K562 (cell line): ENCODE measurements at regions not wholly inside any gene's neighbourhood (a gene's known extent, or its start where the extent isn't known, plus 50 kb on each side); places are given as distances from the start of the nearest gene placed in this dataset.
A peak's percentile ranks its signal among the peaks of the same experiment; 100 is the strongest.

ENCODE experiments used
- MAZ ChIP-seq, 2 experiments: fragments of 450-650 bp in 1 of 2; sonication (generic) in 1 of 2; formaldehyde crosslinking; IDR thresholded peaks in 1 of 2; conservative IDR thresholded peaks in 1 of 2; 2 replicates each; pipeline versions ENCODE4 v1.4.0 to v1.5.0; 2020; ENCODE audit warnings: mild to moderate bottlenecking in 1 of 2, missing genetic modification reagents in 1 of 2
- SREBF2 ChIP-seq: sonication (generic); formaldehyde crosslinking; IDR thresholded peaks from 2 replicates; pipeline ENCODE4 v1.4.0; 2020; ENCODE audit warnings: mild to moderate bottlenecking, missing genetic modification reagents
- TF ChIP-seq, protein P1 (sequence below), 2 experiments: fragments of 450-650 bp; formaldehyde crosslinking in 1 of 2; IDR thresholded peaks; 2 replicates each; pipeline versions ENCODE4 v1.4.0 to v1.6.1; 2014 to 2020; ENCODE audit warnings: mild to moderate bottlenecking in 2 of 2, borderline replicate concordance in 1 of 2, low read depth in 1 of 2

DNA sequence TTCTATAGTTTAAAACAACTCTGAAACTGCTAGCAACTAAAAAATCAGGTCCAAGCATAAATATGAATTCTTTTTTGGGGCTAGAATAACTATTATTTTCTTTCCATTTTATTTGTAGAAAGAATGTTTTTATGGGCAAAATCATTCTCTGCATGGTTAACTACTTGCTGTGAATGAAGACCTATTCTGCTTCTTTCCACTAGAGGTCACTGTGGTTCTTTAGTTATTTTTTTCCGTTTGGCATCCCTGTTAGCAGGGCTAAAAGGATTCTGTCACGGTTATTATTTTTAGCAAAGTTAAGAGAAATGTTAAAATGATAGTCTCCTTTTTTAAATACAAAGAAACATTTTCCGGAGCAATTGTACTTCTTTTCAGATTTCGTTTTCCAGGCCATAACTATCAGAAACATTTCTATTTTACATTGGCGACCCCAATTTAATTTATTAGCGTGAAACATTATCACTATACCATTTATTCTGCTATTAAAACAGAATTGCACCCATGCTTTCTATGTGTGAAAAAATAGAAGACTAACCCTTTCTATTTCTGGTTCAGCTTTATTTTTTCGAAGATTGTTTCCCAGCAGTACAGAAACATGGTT lies 404.8 kb downstream of the ATP23 start (continued):
- TF ChIP-seq, protein P1, sequence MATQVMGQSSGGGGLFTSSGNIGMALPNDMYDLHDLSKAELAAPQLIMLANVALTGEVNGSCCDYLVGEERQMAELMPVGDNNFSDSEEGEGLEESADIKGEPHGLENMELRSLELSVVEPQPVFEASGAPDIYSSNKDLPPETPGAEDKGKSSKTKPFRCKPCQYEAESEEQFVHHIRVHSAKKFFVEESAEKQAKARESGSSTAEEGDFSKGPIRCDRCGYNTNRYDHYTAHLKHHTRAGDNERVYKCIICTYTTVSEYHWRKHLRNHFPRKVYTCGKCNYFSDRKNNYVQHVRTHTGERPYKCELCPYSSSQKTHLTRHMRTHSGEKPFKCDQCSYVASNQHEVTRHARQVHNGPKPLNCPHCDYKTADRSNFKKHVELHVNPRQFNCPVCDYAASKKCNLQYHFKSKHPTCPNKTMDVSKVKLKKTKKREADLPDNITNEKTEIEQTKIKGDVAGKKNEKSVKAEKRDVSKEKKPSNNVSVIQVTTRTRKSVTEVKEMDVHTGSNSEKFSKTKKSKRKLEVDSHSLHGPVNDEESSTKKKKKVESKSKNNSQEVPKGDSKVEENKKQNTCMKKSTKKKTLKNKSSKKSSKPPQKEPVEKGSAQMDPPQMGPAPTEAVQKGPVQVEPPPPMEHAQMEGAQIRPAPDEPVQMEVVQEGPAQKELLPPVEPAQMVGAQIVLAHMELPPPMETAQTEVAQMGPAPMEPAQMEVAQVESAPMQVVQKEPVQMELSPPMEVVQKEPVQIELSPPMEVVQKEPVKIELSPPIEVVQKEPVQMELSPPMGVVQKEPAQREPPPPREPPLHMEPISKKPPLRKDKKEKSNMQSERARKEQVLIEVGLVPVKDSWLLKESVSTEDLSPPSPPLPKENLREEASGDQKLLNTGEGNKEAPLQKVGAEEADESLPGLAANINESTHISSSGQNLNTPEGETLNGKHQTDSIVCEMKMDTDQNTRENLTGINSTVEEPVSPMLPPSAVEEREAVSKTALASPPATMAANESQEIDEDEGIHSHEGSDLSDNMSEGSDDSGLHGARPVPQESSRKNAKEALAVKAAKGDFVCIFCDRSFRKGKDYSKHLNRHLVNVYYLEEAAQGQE (IDR thresholded peaks at IDR 0.05; ENCODE audit: borderline replicate concordance): peak; percentile 46; the same call in 1 of the 2 replicates
- TF ChIP-seq, protein P1 (CRISPR knock-in tag; IDR thresholded peaks at IDR 0.05; ENCODE audit: low read depth): no peak
- TF ChIP-seq MAZ (CRISPR knock-in tag; conservative IDR thresholded peaks at IDR 0.05 in 1 of 2, IDR thresholded peaks at IDR 0.05 in 1 of 2) (no peak), SREBF2 (no peak)
